ENCODE measurements at regions not wholly inside any gene's neighbourhood (a gene's known extent, or its start where the extent isn't known, plus 50 kb on each side); places are given as distances from the start of the nearest gene placed in this dataset.
"Not testable (repeated sequence)": the region's sequence is repeated elsewhere in the genome, so short reads cannot be mapped to it uniquely, and the experiment has no call there.

DNA sequence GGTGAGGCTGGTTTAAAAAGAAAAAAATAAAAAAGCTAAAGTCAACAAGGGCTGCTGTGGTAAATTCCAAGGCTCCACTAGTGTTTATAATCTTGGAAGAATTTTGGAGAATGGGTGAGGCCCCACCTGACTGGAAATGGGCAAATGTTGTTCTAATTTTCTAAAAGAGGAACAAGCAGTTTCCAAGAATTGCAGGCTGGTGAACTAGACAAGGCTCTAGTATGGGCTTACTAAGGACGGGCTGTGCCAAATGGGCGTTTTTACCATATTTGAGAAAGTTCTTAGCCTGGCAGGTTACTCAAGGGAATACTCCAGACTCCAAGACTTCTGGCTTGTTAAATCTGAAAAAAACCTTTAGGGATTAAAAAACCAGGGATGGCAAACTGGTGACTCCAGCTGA, 67.0 kb upstream of the ABHD2 start:
- no peak for DNase-seq (ENCODE audit: extremely low read depth in 1 of 11, low read depth in 9 of 11, low spot score in 4 of 11)

- DNase-seq (ENCODE audit: extremely low read depth in 1 of 11, low read depth in 9 of 11, low spot score in 4 of 11), result not testable (repeated sequence)
Measured at GRCh38 chr15:89021886-89022285, 66.4 kb upstream of the ABHD2 start.

DNA sequence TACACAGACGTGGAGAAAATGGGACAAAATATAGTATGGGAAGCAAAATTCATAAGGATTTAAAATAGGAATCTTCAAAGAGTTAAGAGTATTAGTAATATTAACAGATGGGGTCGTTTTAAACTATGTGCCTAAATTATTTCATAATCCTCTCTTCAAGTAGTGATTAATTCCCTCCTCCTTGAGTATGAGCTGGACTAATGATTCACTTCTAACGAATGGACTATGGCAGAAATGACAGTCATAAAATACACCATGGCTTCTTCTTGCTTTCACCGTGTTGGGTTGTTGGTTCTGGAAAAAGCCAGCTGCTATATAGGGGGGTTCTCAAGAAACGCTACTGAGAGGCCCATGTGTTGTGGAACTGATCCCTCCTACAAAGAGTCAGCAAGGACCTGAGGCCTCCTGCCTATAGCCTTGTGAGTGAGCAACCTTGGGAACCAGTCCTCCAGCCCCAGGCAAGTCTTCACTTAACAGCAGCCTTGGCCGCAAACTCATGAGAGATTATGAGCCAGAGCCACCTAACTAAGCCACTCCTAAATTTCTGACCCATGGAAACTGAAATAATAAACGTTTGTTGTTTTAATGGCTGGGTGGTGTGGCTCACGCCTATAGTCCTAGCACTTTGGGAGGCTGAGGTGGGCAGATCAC, 64.8 kb upstream of the ABHD2 start:
- DNase-seq (ENCODE audit: extremely low read depth in 1 of 11, low read depth in 9 of 11, low spot score in 4 of 11), result no peak

- no peak for DNase-seq (ENCODE audit: extremely low read depth in 1 of 11, low read depth in 9 of 11, low spot score in 4 of 11)
Measured at GRCh38 chr15:89024418-89024817, 63.8 kb upstream of the ABHD2 start.

DNA sequence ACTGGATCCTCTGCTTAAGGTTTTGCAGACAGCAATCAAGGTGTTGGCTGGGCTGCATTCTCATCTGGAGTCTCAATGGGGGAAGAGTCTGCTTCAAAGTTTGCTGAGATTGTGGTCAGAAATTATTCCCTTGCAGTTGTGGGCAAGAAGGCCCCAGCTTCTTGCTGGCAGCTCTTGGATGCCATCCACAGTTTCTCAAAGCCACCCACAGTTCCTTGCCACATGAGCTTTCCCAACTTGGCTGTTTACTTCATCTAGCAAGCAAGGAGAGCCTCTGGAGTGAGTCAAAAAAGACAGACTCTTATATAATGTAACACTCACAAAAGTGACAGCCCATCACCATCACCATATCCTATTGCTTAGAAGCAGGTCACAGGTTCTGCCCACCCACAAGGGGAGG, 62.1 kb upstream of the ABHD2 start:
- no peak for DNase-seq (ENCODE audit: extremely low read depth in 1 of 11, low read depth in 9 of 11, low spot score in 4 of 11)

GRCh38 chr15:89028036-89028435, 60.2 kb upstream of the ABHD2 start:
- DNase-seq (ENCODE audit: extremely low read depth in 1 of 11, low read depth in 9 of 11, low spot score in 4 of 11), result no peak

- DNase-seq (ENCODE audit: extremely low read depth in 1 of 11, low read depth in 9 of 11, low spot score in 4 of 11), result no peak
Measured at GRCh38 chr15:89030311-89030710, 57.9 kb upstream of the ABHD2 start.

DNA sequence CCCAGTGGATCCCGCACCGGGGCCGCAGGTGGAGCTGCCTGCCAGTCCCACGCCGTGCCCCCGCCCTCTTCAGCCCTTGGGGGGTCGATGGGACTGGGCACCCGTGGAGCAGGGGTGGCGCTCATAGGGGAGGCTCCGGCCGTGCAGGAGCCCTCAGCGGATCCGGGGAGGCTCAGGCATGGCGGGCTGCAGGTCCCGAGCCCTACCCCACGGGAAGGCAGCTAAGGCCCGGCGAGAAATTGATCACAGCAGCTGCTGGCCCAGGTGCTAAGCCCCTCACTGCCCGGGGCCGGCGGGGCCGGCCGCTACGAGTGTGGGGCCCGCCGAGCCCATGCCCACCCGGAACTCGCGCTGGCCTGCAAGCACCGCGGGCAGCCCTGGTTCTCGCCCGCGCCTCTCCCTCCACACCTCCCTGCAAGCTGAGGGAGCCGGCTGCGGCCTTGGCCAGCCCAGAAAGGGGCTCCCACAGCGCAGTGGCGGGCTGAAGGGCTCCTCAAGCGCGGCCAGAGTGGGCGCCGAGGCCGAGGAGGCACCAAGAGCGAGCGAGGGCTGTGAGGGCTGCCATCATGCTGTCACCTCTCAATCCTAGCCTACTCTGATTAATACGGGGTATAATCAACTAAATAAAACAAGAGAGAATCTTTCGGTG, 56.5 kb upstream of the ABHD2 start:
- DNase-seq (ENCODE audit: extremely low read depth in 1 of 11, low read depth in 9 of 11, low spot score in 4 of 11), result not testable (repeated sequence)

DNA sequence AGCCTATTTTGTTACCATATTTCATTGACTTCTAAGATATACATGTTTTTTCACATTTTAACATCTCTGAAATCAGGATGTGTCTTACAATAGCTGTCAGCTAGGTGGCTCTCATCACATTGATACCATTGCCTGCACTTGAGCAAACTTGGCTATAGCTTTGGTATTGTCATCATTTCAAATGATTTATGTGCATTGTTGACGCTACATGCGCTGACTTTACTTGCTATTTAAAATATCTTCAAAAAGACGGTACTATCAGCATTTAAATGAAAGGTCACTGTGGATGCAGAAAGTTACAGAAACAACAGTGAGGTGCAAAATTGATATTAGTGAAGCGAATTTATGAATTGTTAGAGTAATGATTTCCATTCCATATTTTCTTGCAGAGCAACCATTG, 54.0 kb upstream of the ABHD2 start:
- DNase-seq (ENCODE audit: extremely low read depth in 1 of 11, low read depth in 9 of 11, low spot score in 4 of 11), result no peak

DNA sequence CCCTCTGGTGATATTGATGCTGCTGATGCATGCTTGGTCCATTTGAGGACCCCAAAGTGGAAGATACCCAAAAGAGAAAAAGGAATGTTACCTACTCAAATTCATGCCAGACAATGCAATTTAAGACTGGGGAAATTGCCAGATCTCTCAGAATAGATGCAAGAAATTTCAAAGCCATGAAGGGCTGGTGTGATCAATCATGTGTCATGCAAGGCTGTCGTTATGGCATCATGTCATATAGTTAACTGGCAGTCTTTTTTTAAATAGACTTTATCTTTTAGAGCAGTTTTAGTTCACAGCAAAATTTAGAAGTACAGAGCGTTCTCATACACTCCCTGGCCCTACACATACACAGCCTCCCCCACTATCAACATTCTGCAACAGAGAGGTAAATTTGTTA, 53.1 kb upstream of the ABHD2 start:
- DNase-seq (ENCODE audit: extremely low read depth in 1 of 11, low read depth in 9 of 11, low spot score in 4 of 11), result no peak

- DNase-seq (ENCODE audit: extremely low read depth in 1 of 11, low read depth in 9 of 11, low spot score in 4 of 11), result no peak
Measured at GRCh38 chr15:89035658-89036057, 52.6 kb upstream of the ABHD2 start.

GRCh38 chr15:89038146-89038545, 50.1 kb upstream of the ABHD2 start:
- no peak for DNase-seq (ENCODE audit: extremely low read depth in 1 of 11, low read depth in 9 of 11, low spot score in 4 of 11)
